ENCODE measurements at regions not wholly inside any gene's neighbourhood (a gene's known extent, or its start where the extent isn't known, plus 50 kb on each side); places are given as distances from the start of the nearest gene placed in this dataset.

GRCh38 chr11:112507281-112507680 lies 246.6 kb upstream of the PLET1 start:
- no peak overlapping the region for H3K4me3 Mint-ChIP-seq
- peaks cover 4% of the 10 kb centered on the region for H3K27me3 Mint-ChIP-seq (ENCODE audit: low read depth)
- no peak for TF ChIP-seq CTCF (conservative IDR thresholded peaks at IDR 0.05)
- H3K36me3 Mint-ChIP-seq (ENCODE audit: low read depth) = no peaks in the 10 kb centered on the region
- no peaks in the 10 kb centered on the region for H3K4me1 Mint-ChIP-seq
- DNase-seq (ENCODE audit: low read depth, low spot score) = no peak
- no peaks in the 10 kb centered on the region for H3K9me3 Mint-ChIP-seq
- no peak overlapping the region for H3K27ac Mint-ChIP-seq (ENCODE audit: unreplicated experiment)

- DNase-seq (ENCODE audit: low read depth, low spot score) = no peak
- Mint-ChIP-seq H3K4me1 (peaks cover 4% of the 10 kb centered on the region), H3K36me3 (ENCODE audit: low read depth) (no peaks in the 10 kb centered on the region), H3K27me3 (ENCODE audit: low read depth) (peaks cover 7% of the 10 kb centered on the region), H3K27ac (ENCODE audit: unreplicated experiment) (no peak overlapping the region), H3K4me3 (no peak overlapping the region), H3K9me3 (no peaks in the 10 kb centered on the region)
- TF ChIP-seq CTCF (conservative IDR thresholded peaks at IDR 0.05) = no peak
Observed at GRCh38 chr11:112508750-112509149, 248.1 kb upstream of the PLET1 start.

DNA sequence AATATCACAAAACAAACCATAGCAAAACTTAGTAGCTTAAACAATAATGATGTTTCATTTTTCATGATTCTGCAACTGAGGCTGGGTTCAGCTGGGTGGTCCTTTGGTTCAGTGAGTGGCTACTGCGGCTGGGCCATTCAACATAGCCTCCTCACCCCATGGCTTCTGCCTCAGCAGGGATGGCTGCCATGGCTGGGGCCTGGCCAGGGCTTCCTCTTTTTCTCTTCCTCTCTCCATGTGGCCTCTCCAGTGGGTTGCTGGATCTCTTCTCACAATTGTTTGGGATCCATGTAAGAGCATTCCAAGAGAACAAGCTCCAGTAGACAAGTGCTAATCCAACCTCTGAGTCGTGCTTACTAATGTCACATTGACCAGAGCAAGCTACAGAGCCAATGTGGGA lies 248.6 kb upstream of the PLET1 start:
- Mint-ChIP-seq H3K36me3 (ENCODE audit: low read depth) (no peaks in the 10 kb centered on the region), H3K27me3 (ENCODE audit: low read depth) (peaks cover 7% of the 10 kb centered on the region), H3K4me1 (peaks cover 10% of the 10 kb centered on the region), H3K9me3 (no peaks in the 10 kb centered on the region), H3K27ac (ENCODE audit: unreplicated experiment) (no peak overlapping the region), H3K4me3 (no peak overlapping the region)
- TF ChIP-seq CTCF (conservative IDR thresholded peaks at IDR 0.05) = no peak
- DNase-seq (ENCODE audit: low read depth, low spot score) = no peak

GRCh38 chr11:112511271-112511670 lies 250.6 kb upstream of the PLET1 start:
- H3K9me3 Mint-ChIP-seq = no peaks in the 10 kb centered on the region
- peaks cover 7% of the 10 kb centered on the region for H3K27me3 Mint-ChIP-seq (ENCODE audit: low read depth)
- peaks cover 22% of the 10 kb centered on the region for H3K4me1 Mint-ChIP-seq
- H3K36me3 Mint-ChIP-seq (ENCODE audit: low read depth) = no peaks in the 10 kb centered on the region
- no peak overlapping the region for H3K4me3 Mint-ChIP-seq
- H3K27ac Mint-ChIP-seq (ENCODE audit: unreplicated experiment) = no peak overlapping the region
- no peak for TF ChIP-seq CTCF (conservative IDR thresholded peaks at IDR 0.05)
- DNase-seq (ENCODE audit: low read depth, low spot score) = no peak

DNA sequence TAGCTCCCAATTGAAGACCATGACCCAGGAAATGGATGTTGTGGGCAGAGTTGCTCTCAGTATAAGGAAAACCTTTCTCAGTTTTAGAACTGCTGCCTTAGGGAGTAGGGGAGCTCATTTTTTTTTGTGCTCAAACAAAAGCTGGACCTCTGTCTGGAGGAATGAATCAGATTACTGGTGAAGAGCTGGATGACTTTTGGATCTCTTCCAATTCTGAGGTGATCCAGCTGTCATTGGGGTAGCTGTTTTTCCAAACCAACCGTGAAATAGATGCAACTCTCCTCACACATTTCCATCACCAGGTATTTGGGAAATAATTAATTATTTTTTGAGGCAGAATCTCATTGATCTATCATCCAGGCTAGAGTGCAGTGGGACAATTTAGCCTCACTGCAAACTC lies 251.3 kb upstream of the PLET1 start:
- H3K9me3 Mint-ChIP-seq = no peaks in the 10 kb centered on the region
- H3K27me3 Mint-ChIP-seq (ENCODE audit: low read depth) = peaks cover 7% of the 10 kb centered on the region
- no peak for TF ChIP-seq CTCF (conservative IDR thresholded peaks at IDR 0.05)
- DNase-seq (ENCODE audit: low read depth, low spot score) = no peak
- no peak overlapping the region for H3K27ac Mint-ChIP-seq (ENCODE audit: unreplicated experiment)
- H3K36me3 Mint-ChIP-seq (ENCODE audit: low read depth) = no peaks in the 10 kb centered on the region
- peaks cover 26% of the 10 kb centered on the region for H3K4me1 Mint-ChIP-seq
- no peak overlapping the region for H3K4me3 Mint-ChIP-seq

DNA sequence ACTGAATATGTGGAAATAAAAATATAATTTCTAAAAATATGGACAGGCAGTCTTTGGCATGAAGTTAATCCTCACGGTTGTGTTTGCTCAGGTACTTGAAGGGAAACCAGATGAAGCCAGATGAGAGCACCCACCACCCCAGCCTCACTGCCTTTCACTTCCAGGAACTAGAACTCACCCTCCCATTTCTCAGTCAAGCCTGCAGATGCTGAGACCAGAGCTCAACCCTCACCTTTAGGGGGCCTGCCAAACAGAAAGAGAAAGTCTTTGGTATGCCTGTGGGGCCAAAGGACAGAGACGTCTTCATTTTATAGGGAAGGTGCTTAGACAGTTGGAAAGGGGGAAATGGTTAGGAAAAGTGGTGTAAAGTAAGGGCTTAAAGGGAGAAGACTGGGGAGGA lies 252.8 kb upstream of the PLET1 start:
- TF ChIP-seq CTCF (conservative IDR thresholded peaks at IDR 0.05) = no peak
- Mint-ChIP-seq H3K4me3 (no peak overlapping the region), H3K9me3 (no peaks in the 10 kb centered on the region), H3K4me1 (peaks cover 26% of the 10 kb centered on the region), H3K36me3 (ENCODE audit: low read depth) (no peaks in the 10 kb centered on the region), H3K27ac (ENCODE audit: unreplicated experiment) (no peak overlapping the region), H3K27me3 (ENCODE audit: low read depth) (peaks cover 7% of the 10 kb centered on the region)
- no peak for DNase-seq (ENCODE audit: low read depth, low spot score)

Measured in neural crest cell (in vitro differentiated cells).